ENCODE measurements at regions not wholly inside any gene's neighbourhood (a gene's known extent, or its start where the extent isn't known, plus 50 kb on each side); places are given as distances from the start of the nearest gene placed in this dataset.

DNA sequence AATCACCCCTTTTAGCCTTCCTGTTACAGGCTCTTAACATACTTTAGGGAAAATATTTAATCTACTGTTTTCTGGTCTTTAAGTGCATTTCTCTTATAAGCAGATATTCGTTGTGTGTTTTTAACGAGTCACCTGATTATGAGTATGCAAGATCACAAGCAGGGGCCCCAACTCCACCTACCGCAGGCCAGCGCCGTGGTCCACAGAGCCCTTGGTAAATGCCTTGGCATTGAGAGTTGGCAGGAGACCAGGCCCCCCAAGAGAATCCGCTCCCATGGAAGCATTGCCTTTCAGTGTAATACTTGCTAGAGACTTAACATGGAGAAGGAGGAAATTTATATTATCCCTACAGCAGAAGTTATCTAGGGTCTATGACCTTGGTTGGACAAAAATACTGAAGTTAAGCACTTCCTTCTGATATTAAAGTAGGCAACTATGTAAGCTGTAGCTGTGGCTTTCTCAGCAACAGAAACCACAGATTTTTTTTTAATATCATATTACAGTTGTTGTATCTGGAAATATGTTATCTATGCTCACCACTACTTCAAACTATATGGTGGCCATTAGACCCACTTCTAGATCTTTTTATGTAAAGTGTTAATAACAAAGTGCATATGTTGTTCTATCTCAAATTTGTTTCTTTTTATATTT, 241.8 kb upstream of the MGAT5 start:
- Mint-ChIP-seq H3K9me3 (ENCODE audit: unreplicated experiment) (no peaks in the 10 kb centered on the region), H3K27me3 (ENCODE audit: insufficient read depth, unreplicated experiment) (no peaks in the 10 kb centered on the region), H3K27ac (ENCODE audit: low read depth, unreplicated experiment) (no peak overlapping the region), H3K4me3 (ENCODE audit: unreplicated experiment) (no peak overlapping the region), H3K36me3 (ENCODE audit: insufficient read depth, unreplicated experiment) (no peaks in the 10 kb centered on the region), H3K4me1 (ENCODE audit: insufficient read depth, unreplicated experiment) (no peaks in the 10 kb centered on the region)
- POLR2A ChIA-PET: interaction anchor here (0.6 kb wide), 1 partner anchor 19 kb away, joined by 3 read pairs; no protein-coding TSS in a partner anchor
- intact Hi-C loops (cut with micrococcal nuclease): no loop called here
- BruUV-seq (replicated peaks): no TSS peak
- TF ChIP-seq, protein P1, sequence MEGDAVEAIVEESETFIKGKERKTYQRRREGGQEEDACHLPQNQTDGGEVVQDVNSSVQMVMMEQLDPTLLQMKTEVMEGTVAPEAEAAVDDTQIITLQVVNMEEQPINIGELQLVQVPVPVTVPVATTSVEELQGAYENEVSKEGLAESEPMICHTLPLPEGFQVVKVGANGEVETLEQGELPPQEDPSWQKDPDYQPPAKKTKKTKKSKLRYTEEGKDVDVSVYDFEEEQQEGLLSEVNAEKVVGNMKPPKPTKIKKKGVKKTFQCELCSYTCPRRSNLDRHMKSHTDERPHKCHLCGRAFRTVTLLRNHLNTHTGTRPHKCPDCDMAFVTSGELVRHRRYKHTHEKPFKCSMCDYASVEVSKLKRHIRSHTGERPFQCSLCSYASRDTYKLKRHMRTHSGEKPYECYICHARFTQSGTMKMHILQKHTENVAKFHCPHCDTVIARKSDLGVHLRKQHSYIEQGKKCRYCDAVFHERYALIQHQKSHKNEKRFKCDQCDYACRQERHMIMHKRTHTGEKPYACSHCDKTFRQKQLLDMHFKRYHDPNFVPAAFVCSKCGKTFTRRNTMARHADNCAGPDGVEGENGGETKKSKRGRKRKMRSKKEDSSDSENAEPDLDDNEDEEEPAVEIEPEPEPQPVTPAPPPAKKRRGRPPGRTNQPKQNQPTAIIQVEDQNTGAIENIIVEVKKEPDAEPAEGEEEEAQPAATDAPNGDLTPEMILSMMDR (IDR thresholded peaks at IDR 0.05; ENCODE audit: unreplicated experiment): no peak
- no peak for DNase-seq (ENCODE audit: unreplicated experiment)
- CTCF ChIA-PET: no interaction called here

DNA sequence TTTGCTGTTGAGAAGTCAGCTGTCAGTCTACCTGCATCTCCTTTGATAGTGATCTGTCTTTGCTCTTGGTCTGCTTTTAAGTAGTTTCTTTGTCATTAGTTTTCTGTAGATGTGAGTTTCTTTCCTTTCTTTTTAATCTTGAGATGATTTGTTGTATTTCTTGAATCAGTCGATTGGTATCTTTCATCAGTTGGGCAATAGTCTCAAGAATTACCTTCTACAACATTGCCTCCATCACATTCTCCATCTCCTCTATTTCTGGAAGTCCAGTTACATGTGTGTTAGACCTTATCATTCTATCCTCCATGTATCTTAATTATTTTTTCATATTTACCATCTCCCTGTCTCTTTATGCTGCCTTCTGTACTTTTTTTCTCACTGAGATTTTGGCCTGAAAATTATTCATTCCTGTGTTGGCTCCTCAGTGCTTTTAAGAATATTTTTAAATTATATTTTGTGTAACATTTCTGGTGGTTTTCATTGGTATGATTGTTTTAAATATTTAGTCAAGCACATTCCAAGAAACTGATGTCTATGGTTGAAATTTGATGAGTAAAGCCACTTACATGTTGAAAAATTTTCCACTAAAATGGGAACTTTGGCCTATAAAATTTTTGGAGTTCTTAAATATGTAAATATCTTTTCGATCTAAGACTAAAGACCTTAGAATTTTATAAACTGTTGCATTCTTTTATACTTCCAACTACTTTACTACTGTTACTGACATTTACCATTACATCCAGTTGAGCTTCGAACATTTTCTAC, 239.5 kb upstream of the MGAT5 start:
- H3K9me3 Mint-ChIP-seq (ENCODE audit: unreplicated experiment): no peaks in the 10 kb centered on the region
- H3K27me3 Mint-ChIP-seq (ENCODE audit: insufficient read depth, unreplicated experiment): no peaks in the 10 kb centered on the region
- TF ChIP-seq, protein P1 (IDR thresholded peaks at IDR 0.05; ENCODE audit: unreplicated experiment): no peak
- BruUV-seq (replicated peaks): no TSS peak
- no peak overlapping the region for H3K27ac Mint-ChIP-seq (ENCODE audit: low read depth, unreplicated experiment)
- CTCF ChIA-PET: interaction anchor here (0.6 kb wide), 1 partner anchor 169 kb away, joined by 3 read pairs; no protein-coding TSS in a partner anchor
- POLR2A ChIA-PET: no interaction called here
- no peaks in the 10 kb centered on the region for H3K36me3 Mint-ChIP-seq (ENCODE audit: insufficient read depth, unreplicated experiment)
- no peak for DNase-seq (ENCODE audit: unreplicated experiment)
- no peak overlapping the region for H3K4me3 Mint-ChIP-seq (ENCODE audit: unreplicated experiment)
- intact Hi-C loops (cut with micrococcal nuclease): no loop called here
- H3K4me1 Mint-ChIP-seq (ENCODE audit: insufficient read depth, unreplicated experiment): no peaks in the 10 kb centered on the region

DNA sequence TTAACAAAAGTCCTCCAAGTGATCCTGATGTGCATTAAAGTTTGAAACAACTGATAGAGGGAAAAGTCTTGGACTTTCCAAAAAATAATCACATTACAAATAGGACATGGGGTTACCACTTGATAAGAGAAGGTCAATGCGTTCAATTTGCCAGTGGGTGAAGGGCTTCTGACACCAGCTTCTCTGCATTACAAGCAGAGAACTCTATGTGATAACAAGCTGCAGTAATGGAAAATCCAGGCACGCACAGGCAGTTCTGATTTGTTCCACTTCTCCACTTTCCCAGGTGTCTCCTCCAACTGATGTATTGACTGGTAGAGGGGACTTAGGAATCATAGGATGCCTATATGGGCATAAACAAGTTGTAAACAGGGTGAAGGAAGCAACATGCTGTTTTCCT, 234.0 kb upstream of the MGAT5 start:
- intact Hi-C loops (cut with micrococcal nuclease): no loop called here
- H3K4me3 Mint-ChIP-seq (ENCODE audit: unreplicated experiment): no peak overlapping the region
- no peaks in the 10 kb centered on the region for H3K4me1 Mint-ChIP-seq (ENCODE audit: insufficient read depth, unreplicated experiment)
- H3K27ac Mint-ChIP-seq (ENCODE audit: low read depth, unreplicated experiment): no peak overlapping the region
- no peak for DNase-seq (ENCODE audit: unreplicated experiment)
- H3K9me3 Mint-ChIP-seq (ENCODE audit: unreplicated experiment): peaks cover 7% of the 10 kb centered on the region
- no TSS peak for BruUV-seq (replicated peaks)
- CTCF ChIA-PET: no interaction called here
- TF ChIP-seq, protein P1 (IDR thresholded peaks at IDR 0.05; ENCODE audit: unreplicated experiment): no peak
- H3K36me3 Mint-ChIP-seq (ENCODE audit: insufficient read depth, unreplicated experiment): no peaks in the 10 kb centered on the region
- peaks cover 22% of the 10 kb centered on the region for H3K27me3 Mint-ChIP-seq (ENCODE audit: insufficient read depth, unreplicated experiment)
- POLR2A ChIA-PET: no interaction called here

DNA sequence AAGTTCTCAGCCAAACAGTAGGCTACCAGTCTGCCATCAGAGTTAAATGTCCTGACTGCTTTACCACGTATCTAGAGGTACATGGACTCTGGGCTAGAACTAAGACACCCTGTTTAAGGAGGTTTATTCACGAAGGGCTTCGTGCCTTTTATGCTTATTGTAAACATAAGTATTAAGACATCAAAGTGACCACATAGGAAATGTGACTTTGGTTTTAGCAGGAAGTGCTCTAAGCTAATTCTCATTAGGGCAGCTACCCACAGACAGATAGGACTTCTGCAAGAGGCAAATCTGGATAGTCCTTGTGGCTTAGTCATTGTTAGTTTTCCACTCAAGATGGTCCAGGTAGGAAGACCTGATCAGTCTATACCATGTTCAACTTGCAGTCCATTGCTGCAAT, 233.3 kb upstream of the MGAT5 start:
- BruUV-seq (replicated peaks): no TSS peak
- ChIA-PET POLR2A (no interaction called here), CTCF (interaction anchor here (0.6 kb wide), 1 partner anchor 136 kb away, joined by 4 read pairs; no protein-coding TSS in a partner anchor)
- no peaks in the 10 kb centered on the region for H3K4me1 Mint-ChIP-seq (ENCODE audit: insufficient read depth, unreplicated experiment)
- no peak for DNase-seq (ENCODE audit: unreplicated experiment)
- no peak overlapping the region for H3K27ac Mint-ChIP-seq (ENCODE audit: low read depth, unreplicated experiment)
- peaks cover 22% of the 10 kb centered on the region for H3K27me3 Mint-ChIP-seq (ENCODE audit: insufficient read depth, unreplicated experiment)
- intact Hi-C loops (cut with micrococcal nuclease): no loop called here
- no peaks in the 10 kb centered on the region for H3K36me3 Mint-ChIP-seq (ENCODE audit: insufficient read depth, unreplicated experiment)
- no peak overlapping the region for H3K4me3 Mint-ChIP-seq (ENCODE audit: unreplicated experiment)
- peaks cover 7% of the 10 kb centered on the region for H3K9me3 Mint-ChIP-seq (ENCODE audit: unreplicated experiment)
- TF ChIP-seq, protein P1 (IDR thresholded peaks at IDR 0.05; ENCODE audit: unreplicated experiment): no peak
